HL-60 (cell line): ENCODE measurements at regions not wholly inside any gene's neighbourhood (a gene's known extent, or its start where the extent isn't known, plus 50 kb on each side); places are given as distances from the start of the nearest gene placed in this dataset.

ENCODE experiments used
- DNase-seq, 2 experiments: peaks; one replicate each; pipeline ENCODE4 v3.0.0-alpha.2; 2010 to 2020; ENCODE audit warnings: low read depth in 1 of 2, low spot score in 1 of 2
- H3K27ac ChIP-seq: fragments of 250-450 bp; sonication (Bioruptor Pico); replicated peaks from 2 replicates; pipeline ENCODE4 v1.5.1; 2020; ENCODE audit warnings: mild to moderate bottlenecking, moderate library complexity
- H3K27me3 ChIP-seq: fragments of 250-450 bp; sonication (Bioruptor Pico); 2 replicates; pipeline ENCODE4 v1.5.1; 2021; ENCODE audit warnings: mild to moderate bottlenecking, moderate library complexity; ENCODE audit not compliant: insufficient read depth, poor library complexity, severe bottlenecking
- H3K4me3 ChIP-seq: replicated peaks from 2 replicates; pipeline ENCODE4 v1.5.1; 2011; ENCODE audit warnings: mild to moderate bottlenecking, control low read depth, low read length; ENCODE audit not compliant: insufficient read depth
- GABPA ChIP-seq: IDR thresholded peaks from 2 replicates; pipeline ENCODE4 v1.6.1; 2012; ENCODE audit warnings: low read depth
- POLR2AphosphoS5 ChIP-seq: IDR thresholded peaks from 2 replicates; pipeline ENCODE4 v1.6.1; 2012; ENCODE audit warnings: low read depth
- SPI1 ChIP-seq: IDR thresholded peaks from 2 replicates; pipeline ENCODE4 v1.6.1; 2012; ENCODE audit warnings: low read depth, mild to moderate bottlenecking, borderline replicate concordance
- TF ChIP-seq, protein P1 (sequence below): IDR thresholded peaks from 2 replicates; pipeline ENCODE4 v1.6.1; 2012; ENCODE audit warnings: low read depth; ENCODE audit not compliant: insufficient replicate concordance
- TF ChIP-seq, protein P2 (sequence below): IDR thresholded peaks from one replicate; pipeline ENCODE4 v1.5.1; 2011; ENCODE audit warnings: low read length, control low read depth, inconsistent platforms; ENCODE audit not compliant: insufficient read depth

DNA sequence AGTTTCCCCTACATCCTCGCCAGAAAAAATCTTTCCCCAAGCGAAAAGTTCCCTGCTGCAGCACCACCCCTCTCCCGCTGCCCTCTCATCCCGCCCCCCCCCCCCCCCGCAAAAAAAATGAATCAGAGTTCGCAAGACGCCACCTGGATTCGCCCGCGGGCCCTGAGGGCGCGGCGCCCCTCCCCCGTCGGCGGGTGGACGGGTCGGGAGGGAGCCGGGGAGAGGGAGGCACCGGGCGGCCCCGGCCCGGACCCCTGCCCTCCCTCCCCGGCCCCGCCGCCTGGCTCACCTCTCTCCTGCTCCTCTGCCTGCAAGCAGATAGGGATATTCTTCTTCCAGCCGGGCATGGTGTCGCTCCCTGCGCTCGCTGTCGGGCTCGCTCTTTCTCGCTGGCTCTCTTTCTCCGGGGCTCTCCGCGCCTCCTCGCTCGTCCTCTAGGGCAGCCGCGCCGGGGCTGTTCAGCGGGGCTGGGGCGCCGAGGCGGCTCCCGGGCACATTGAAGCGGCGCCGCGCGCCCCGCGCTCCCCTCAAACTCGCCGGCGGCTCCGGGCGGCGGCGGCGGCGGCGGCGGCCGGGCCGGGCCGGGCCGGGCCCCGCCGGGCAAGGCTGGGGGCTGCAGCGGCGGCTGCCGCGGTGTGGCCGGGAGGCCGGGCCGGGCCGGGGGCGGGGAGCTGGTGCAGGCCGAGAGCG, 200.3 kb upstream of the CAND1 start:
- H3K27ac ChIP-seq: no peak overlapping the region
- DNase-seq: peak in 1 of 2 experiments; percentile 9
- TF ChIP-seq, protein P1, sequence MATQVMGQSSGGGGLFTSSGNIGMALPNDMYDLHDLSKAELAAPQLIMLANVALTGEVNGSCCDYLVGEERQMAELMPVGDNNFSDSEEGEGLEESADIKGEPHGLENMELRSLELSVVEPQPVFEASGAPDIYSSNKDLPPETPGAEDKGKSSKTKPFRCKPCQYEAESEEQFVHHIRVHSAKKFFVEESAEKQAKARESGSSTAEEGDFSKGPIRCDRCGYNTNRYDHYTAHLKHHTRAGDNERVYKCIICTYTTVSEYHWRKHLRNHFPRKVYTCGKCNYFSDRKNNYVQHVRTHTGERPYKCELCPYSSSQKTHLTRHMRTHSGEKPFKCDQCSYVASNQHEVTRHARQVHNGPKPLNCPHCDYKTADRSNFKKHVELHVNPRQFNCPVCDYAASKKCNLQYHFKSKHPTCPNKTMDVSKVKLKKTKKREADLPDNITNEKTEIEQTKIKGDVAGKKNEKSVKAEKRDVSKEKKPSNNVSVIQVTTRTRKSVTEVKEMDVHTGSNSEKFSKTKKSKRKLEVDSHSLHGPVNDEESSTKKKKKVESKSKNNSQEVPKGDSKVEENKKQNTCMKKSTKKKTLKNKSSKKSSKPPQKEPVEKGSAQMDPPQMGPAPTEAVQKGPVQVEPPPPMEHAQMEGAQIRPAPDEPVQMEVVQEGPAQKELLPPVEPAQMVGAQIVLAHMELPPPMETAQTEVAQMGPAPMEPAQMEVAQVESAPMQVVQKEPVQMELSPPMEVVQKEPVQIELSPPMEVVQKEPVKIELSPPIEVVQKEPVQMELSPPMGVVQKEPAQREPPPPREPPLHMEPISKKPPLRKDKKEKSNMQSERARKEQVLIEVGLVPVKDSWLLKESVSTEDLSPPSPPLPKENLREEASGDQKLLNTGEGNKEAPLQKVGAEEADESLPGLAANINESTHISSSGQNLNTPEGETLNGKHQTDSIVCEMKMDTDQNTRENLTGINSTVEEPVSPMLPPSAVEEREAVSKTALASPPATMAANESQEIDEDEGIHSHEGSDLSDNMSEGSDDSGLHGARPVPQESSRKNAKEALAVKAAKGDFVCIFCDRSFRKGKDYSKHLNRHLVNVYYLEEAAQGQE: no peak
- TF ChIP-seq, protein P2, sequence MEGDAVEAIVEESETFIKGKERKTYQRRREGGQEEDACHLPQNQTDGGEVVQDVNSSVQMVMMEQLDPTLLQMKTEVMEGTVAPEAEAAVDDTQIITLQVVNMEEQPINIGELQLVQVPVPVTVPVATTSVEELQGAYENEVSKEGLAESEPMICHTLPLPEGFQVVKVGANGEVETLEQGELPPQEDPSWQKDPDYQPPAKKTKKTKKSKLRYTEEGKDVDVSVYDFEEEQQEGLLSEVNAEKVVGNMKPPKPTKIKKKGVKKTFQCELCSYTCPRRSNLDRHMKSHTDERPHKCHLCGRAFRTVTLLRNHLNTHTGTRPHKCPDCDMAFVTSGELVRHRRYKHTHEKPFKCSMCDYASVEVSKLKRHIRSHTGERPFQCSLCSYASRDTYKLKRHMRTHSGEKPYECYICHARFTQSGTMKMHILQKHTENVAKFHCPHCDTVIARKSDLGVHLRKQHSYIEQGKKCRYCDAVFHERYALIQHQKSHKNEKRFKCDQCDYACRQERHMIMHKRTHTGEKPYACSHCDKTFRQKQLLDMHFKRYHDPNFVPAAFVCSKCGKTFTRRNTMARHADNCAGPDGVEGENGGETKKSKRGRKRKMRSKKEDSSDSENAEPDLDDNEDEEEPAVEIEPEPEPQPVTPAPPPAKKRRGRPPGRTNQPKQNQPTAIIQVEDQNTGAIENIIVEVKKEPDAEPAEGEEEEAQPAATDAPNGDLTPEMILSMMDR: no peak
- TF ChIP-seq POLR2AphosphoS5 (no peak), GABPA (no peak), SPI1 (no peak)
- peaks cover 30% of the 10 kb centered on the region for H3K27me3 ChIP-seq
- peak overlapping the region; percentile 45 for H3K4me3 ChIP-seq

DNA sequence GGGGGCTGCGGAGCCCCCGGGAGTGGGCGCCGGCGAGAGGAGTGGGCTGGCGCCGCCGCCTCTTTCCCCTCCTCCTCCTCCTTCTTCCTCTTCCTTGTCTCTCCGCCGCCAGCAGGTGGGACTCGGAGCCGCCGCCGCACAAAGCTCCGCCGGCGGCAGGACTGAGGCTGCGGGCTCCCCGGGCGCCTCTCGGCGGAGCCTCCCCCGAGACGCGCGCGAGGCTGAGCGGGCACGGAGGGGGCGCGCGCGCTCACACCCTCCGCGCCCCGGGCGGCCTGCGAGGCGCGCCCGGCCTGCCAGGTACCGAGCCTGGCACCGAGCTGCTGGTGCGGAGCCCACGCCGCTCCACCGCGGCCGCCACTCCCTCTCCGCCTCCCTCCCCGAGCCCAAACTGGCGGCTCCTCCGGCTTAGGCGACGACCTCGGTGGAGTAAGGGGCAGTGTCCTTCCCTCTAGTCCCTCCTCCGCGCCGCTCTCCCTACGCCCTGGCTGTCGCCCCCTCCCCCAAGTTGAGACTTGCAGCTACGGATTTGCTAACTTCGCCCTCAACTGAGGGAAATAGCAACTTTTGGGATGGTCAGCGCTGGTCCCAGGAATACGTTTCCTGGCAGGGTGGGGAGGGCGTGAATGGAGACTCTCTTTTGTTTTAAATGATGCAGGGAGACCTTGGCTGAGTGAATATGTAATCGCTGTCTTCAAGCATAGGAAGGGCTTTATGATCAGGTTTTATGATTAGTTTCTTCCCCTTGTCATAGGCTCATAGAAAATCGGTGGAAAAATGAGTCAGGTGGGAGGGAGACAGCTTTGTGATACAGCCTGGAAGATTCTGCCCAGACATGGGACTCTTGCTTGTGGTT, 199.5 kb upstream of the CAND1 start:
- peak; percentile 10 to 15 for DNase-seq
- H3K4me3 ChIP-seq: peak overlapping the region; percentile 45
- H3K27ac ChIP-seq: no peak overlapping the region
- TF ChIP-seq, protein P2: no peak
- no peak for TF ChIP-seq SPI1
- no peak for TF ChIP-seq POLR2AphosphoS5
- TF ChIP-seq GABPA: no peak
- TF ChIP-seq, protein P1: no peak
- peaks cover 30% of the 10 kb centered on the region for H3K27me3 ChIP-seq

DNA sequence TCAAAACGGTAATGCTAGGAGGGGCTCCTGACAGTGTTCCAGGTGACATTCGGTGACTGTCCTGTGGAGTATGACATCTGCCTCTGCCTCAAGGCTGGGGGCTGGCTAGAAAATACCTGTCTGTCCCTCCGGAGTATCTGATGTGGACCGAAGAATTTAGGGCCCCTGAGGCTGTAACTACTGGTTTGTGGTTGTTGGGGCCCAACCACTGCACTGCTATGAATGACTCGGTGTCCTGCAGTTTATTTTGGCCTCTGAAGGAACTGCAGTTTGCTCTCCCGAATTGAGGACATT, 198.9 kb upstream of the CAND1 start:
- Histone ChIP-seq H3K4me3 (no peak overlapping the region), H3K27me3 (peaks cover 30% of the 10 kb centered on the region), H3K27ac (no peak overlapping the region)
- no peak for TF ChIP-seq SPI1
- TF ChIP-seq, protein P2: no peak
- no peak for TF ChIP-seq POLR2AphosphoS5
- no peak for TF ChIP-seq GABPA
- no peak for DNase-seq
